Cardiac muscle cell (in vitro differentiated cells and primary cell): ENCODE measurements at regions not wholly inside any gene's neighbourhood (a gene's known extent, or its start where the extent isn't known, plus 50 kb on each side); places are given as distances from the start of the nearest gene placed in this dataset.

ENCODE experiments used
- DNase-seq, 2 donors: peaks; one replicate each; pipeline versions ENCODE4 v3.0.0 to v3.0.0-alpha.2; 2010 to 2017; ENCODE audit warnings: low read depth in 1 of 2, low spot score in 1 of 2
- H3K27ac ChIP-seq: fragments of 200-600 bp; sonication (generic); 2 replicates; pipeline ENCODE4 v1.5.1; 2016
- H3K27me3 ChIP-seq: fragments of 200-600 bp; sonication (generic); 2 replicates; pipeline ENCODE4 v1.6.0; 2016; ENCODE audit warnings: control low read depth
- H3K36me3 ChIP-seq: fragments of 200-600 bp; sonication (generic); 2 replicates; pipeline ENCODE4 v1.5.1; 2016; ENCODE audit warnings: control low read depth
- H3K4me1 ChIP-seq: fragments of 200-600 bp; sonication (generic); 2 replicates; pipeline ENCODE4 v1.8.1; 2017; ENCODE audit warnings: low read depth, mild to moderate bottlenecking, mixed run types
- H3K4me3 ChIP-seq: fragments of 200-600 bp; sonication (generic); 2 replicates; pipeline ENCODE4 v1.5.1; 2016; ENCODE audit warnings: mild to moderate bottlenecking
- H3K9me3 ChIP-seq: fragments of 200-600 bp; sonication (generic); 2 replicates; pipeline ENCODE4 v1.5.1; 2017; ENCODE audit warnings: low read depth, mild to moderate bottlenecking, control low read depth
- CTCF ChIP-seq: IDR thresholded peaks from 2 replicates; pipeline ENCODE4 v1.5.1; 2012; ENCODE audit warnings: low read depth, mild to moderate bottlenecking, low read length

- DNase-seq, result no peak
- Histone ChIP-seq H3K9me3 (no peaks in the 10 kb centered on the region), H3K4me1 (no peaks in the 10 kb centered on the region), H3K27ac (no peak overlapping the region), H3K36me3 (no peaks in the 10 kb centered on the region), H3K4me3 (no peak overlapping the region), H3K27me3 (no peaks in the 10 kb centered on the region)
- TF ChIP-seq CTCF, result no peak
Observed at GRCh38 chr3:81022339-81022738, 739.1 kb downstream of the GBE1 start.

- Histone ChIP-seq H3K4me3 (no peak overlapping the region), H3K4me1 (no peaks in the 10 kb centered on the region), H3K36me3 (no peaks in the 10 kb centered on the region), H3K27me3 (no peaks in the 10 kb centered on the region), H3K9me3 (no peaks in the 10 kb centered on the region), H3K27ac (no peak overlapping the region)
- TF ChIP-seq CTCF, result no peak
- DNase-seq, result no peak
Observed at GRCh38 chr3:81013360-81013759, 748.1 kb downstream of the GBE1 start.

- Histone ChIP-seq H3K36me3 (no peaks in the 10 kb centered on the region), H3K4me1 (no peaks in the 10 kb centered on the region), H3K4me3 (no peak overlapping the region), H3K27ac (no peak overlapping the region), H3K27me3 (no peaks in the 10 kb centered on the region), H3K9me3 (no peaks in the 10 kb centered on the region)
- no peak for TF ChIP-seq CTCF
- peak in 1 of 2 donors; percentile 2 for DNase-seq
Observed at GRCh38 chr3:81005992-81006391, 755.5 kb downstream of the GBE1 start.

- no peak overlapping the region for H3K4me3 ChIP-seq
- no peak overlapping the region for H3K27ac ChIP-seq
- no peaks in the 10 kb centered on the region for H3K4me1 ChIP-seq
- H3K36me3 ChIP-seq, result no peaks in the 10 kb centered on the region
- H3K27me3 ChIP-seq, result no peaks in the 10 kb centered on the region
- DNase-seq, result no peak
- H3K9me3 ChIP-seq, result no peaks in the 10 kb centered on the region
- TF ChIP-seq CTCF, result no peak
Observed at GRCh38 chr3:81003817-81004216, 757.6 kb downstream of the GBE1 start.

GRCh38 chr3:81003008-81003645 is 758.3 kb downstream of the GBE1 start:
- H3K36me3 ChIP-seq, result no peaks in the 10 kb centered on the region
- H3K27me3 ChIP-seq, result no peaks in the 10 kb centered on the region
- no peak overlapping the region for H3K4me3 ChIP-seq
- no peaks in the 10 kb centered on the region for H3K9me3 ChIP-seq
- no peak for TF ChIP-seq CTCF
- no peaks in the 10 kb centered on the region for H3K4me1 ChIP-seq
- no peak overlapping the region for H3K27ac ChIP-seq
- no peak for DNase-seq
